HG03575 (cell line): ENCODE measurements at regions not wholly inside any gene's neighbourhood (a gene's known extent, or its start where the extent isn't known, plus 50 kb on each side); places are given as distances from the start of the nearest gene placed in this dataset.
"Not testable (repeated sequence)": the region's sequence is repeated elsewhere in the genome, so short reads cannot be mapped to it uniquely, and the experiment has no call there.

Source experiments
- ATAC-seq: cut with Tn5 transposase; IDR thresholded peaks from one replicate; pipeline ENCODE4 v1.9.1; 2021; ENCODE audit not compliant: unreplicated experiment, insufficient number of reproducible peaks, low FRiP score; ENCODE audit errors: extremely low read depth

DNA sequence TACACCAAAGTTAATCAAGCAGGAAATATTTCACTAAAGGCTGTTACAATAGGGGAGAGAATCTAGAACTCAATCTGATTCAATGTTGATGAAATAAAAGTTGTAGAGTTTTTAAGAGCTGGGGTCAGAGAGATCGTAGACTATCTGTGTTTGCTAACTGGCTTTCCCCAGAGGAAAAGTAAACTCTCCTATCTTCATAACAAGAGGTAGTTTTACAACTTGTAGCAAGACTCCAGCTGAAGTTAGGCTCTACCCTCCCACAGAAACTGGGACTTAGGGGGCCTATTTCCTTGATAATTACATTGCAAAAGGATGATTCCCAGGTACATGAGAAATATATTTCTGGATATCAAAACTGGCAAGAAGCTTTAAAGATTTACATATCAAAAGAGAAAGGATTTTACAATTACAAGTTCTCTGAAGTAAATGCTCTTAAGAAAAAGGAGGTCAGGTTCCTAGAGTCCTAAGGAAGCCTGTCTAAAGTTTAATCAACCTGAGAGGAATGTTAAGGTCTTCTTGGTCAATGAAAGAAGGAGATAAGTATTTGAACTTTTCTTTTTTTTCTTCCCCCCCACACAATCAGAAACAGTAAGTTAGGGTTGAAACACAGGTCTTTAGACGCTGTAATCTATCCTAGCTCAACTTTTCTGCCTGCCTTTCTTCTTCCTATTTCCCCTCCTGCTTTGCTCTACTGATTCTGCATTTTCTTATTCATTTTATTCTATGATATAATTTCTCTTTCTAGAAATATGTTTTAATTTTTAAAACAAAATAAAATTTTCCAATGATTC is 692.2 kb upstream of the LINC00305 start:
- ATAC-seq: no peak

- no peak for ATAC-seq
These were observed 661.5 kb upstream of the LINC00305 start for GRCh38 chr18:64810354-64810753.

- no peak for ATAC-seq
These were observed 660.9 kb upstream of the LINC00305 start for GRCh38 chr18:64809801-64810200.

DNA sequence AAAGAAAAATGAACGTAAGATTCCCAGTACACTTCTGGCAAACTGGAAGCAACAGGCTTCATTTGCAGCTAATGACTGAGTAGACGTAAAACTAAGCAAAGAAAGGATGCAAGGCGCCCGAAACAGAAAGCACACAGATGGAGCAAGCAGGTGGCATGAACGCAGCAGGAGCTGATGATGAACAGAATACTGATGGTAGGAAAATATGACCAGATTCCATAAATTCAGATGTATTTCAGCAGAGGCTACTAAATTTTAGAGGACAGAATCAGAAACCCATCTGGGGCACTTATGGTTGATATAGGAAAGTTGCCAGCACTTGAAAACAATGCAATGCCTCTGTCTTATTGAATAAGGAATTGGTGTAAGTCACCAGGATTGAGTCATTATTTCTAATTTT is 658.7 kb upstream of the LINC00305 start:
- ATAC-seq: no peak

- ATAC-seq: no peak
These were observed 657.8 kb upstream of the LINC00305 start for GRCh38 chr18:64806691-64807090.

DNA sequence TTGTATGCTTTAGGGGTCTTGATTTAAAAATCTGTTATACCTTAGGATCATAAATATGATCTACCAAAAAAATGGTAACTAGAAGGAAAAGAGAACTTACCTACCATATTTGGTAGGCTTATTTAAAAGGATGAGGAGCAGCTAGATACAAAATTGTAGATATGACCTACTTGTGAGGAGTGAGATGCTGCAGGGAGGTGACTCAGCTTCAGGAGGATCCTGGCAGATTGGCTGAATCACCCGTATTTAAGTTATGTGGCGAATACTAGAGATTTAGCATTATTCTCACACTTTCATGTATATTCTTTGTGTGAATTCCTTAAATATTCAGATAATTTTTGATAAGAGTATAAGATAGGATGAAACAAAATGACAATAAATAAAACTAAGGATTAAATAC is 657.3 kb upstream of the LINC00305 start:
- no peak for ATAC-seq

- no peak for ATAC-seq
These were observed 654.6 kb upstream of the LINC00305 start for GRCh38 chr18:64803471-64803870.

- no peak for ATAC-seq
These were observed 651.3 kb upstream of the LINC00305 start for GRCh38 chr18:64800151-64800550.

- ATAC-seq: no peak
These were observed 650.5 kb upstream of the LINC00305 start for GRCh38 chr18:64799376-64799775.

DNA sequence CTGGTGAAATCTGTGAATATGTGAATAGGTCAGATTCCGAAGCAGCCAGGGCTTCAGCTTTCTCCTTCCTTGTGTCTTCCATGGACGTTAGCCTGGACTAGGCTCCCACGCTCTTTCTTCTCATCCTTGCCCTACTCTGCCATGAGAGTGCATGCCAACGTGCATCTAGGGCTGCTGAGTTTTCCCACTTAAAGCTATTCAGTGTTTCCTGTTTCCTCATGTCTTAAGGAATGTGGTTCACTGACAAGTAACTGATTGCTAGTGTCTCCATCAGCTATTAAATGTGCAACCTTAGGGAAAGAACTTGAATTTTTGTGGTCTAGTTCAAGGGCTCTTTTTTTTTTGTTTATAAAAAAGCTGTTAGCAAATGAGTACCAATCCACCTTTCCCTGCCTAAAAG is 642.3 kb upstream of the LINC00305 start:
- ATAC-seq: no peak

DNA sequence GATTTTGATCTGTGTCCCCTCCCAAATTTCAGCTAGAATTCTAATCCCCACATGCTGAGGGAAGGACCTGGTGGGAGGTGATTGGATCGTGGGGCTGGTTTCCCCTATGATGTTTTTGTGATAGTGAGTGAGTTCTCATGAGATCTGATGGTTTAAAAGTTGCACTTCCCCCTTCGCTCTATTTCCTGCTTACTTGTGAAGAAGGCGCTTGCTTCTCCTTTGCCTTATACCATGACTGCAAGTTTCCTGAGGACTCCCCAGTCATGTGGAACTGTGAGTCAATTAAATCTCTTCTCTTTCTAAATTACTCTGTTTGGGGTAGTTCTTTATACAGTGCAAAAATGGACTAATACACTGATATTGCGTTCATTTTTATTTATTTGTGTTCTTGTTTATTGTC is 636.8 kb upstream of the LINC00305 start:
- no peak for ATAC-seq

DNA sequence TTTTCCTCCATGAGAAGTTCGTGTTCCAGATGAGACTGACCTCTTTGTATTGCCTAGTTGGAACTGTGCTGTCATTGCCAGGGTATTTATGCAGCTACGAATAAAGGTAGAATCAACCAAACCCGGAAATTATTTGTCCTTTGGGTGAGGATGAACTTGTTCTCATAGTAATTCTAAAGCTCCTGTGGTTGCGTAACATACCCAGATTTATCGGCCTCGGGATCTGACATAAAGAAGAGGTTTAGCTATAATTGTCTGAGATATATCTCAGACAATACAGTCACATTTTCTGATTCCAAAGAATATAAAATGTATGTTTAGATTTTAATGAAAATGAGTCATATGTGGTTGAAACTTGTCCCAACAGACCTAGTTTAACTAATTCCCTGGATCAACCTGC is 628.7 kb upstream of the LINC00305 start:
- ATAC-seq: no peak

DNA sequence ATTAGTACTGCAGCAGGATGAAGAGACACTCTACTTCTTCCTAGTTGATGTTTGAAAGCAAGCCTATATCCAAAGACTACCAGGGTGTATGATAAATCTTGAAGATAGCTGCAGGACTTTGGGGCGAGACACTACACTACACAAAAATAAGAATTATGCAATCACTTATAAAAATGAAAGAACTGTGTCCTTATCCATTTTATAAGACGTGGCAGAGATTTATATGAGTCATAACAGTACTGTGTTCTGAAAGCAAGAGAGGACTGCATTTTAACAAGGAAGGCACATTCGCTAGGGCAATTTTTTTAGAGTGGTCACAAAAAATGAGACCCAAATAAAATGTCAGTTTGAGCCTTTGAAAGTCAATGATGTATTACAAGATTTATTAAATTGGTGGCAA is 617.0 kb upstream of the LINC00305 start:
- ATAC-seq: no peak

- no peak for ATAC-seq
These were observed 603.8 kb upstream of the LINC00305 start for GRCh38 chr18:64752707-64753106.

GRCh38 chr18:64749884-64750283 is 601.0 kb upstream of the LINC00305 start:
- ATAC-seq: no peak

- no peak for ATAC-seq
These were observed 598.9 kb upstream of the LINC00305 start for GRCh38 chr18:64747803-64748202.

GRCh38 chr18:64742898-64743297 is 594.0 kb upstream of the LINC00305 start:
- no peak for ATAC-seq

DNA sequence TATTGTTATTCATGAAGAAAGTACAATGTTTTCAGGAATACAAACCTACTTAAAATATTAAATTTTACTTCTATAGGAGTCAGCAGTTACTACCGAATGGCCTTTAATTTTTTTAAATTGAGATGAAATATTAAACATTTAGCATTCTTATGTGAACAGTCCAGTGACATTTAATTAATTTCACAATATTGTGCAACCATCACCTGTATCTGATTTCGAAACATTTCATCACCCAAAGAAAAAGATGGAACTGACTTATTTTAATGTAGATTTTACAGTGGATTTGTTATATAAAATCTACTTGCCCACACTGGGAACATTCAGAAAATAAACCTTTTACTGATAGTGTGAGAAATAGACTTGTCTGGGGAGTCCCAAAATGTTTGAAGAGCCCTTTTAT is 585.2 kb upstream of the LINC00305 start:
- no peak for ATAC-seq

GRCh38 chr18:64725657-64726056 is 576.8 kb upstream of the LINC00305 start:
- ATAC-seq: not testable (repeated sequence)

GRCh38 chr18:64720781-64721464 is 572.0 kb upstream of the LINC00305 start:
- ATAC-seq: no peak

GRCh38 chr18:64718808-64719207 is 569.9 kb upstream of the LINC00305 start:
- no peak for ATAC-seq
